GM12878 (cell line): ENCODE measurements at regions not wholly inside any gene's neighbourhood (a gene's known extent, or its start where the extent isn't known, plus 50 kb on each side); places are given as distances from the start of the nearest gene placed in this dataset.

Experiments
- ATAC-seq: fragments of 200-7000 bp; cut with Tn5 transposase; 3 replicates; pipeline ENCODE4 v1.9.1; 2020; ENCODE audit warnings: mild to moderate bottlenecking, moderate library complexity
- BruUV-seq: library from RNA; stranded (reverse); fragments of 400-500 nt; replicated peaks from 2 replicates; lab custom pipeline; 2021; lab: Mats Ljungman, UMichigan
- CTCF ChIA-PET: fragments of 300-600 bp; sonication (Branson Sonifier 250); formaldehyde crosslinking; extraction: SDS; loops from one replicate; lab custom pipeline; 2021; ENCODE audit warnings: inconsistent platforms; lab: Yijun Ruan, JAX
- POLR2A ChIA-PET: fragments of 350-600 bp; formaldehyde crosslinking; extraction: SDS; loops from one replicate; lab custom pipeline; 2021; ENCODE audit warnings: inconsistent platforms; lab: Charles Lee
- RAD21 ChIA-PET: fragments of 300-600 bp; sonication (Branson Sonifier 250); formaldehyde crosslinking; loops from one replicate; lab custom pipeline; 2023; ENCODE audit warnings: antibody characterized with exemption; ENCODE audit not compliant: unreplicated experiment; lab: Charles Lee
- SMC1A ChIA-PET: fragments of 300-600 bp; sonication (Branson Sonifier 250); formaldehyde crosslinking; loops from one replicate; lab custom pipeline; 2023; ENCODE audit not compliant: unreplicated experiment, uncharacterized antibody; lab: Charles Lee
- DNase-seq: peaks from one replicate; pipeline ENCODE4 v3.0.0-alpha.2; 2011; ENCODE audit warnings: low read depth, low spot score
- FAIRE-seq: peaks from 3 replicates; lab custom pipeline; 2011; peaks lifted over from hg19 to GRCh38; lab: Jason Lieb, UNC
- H2AFZ ChIP-seq: 2 replicates; pipeline ENCODE4 v1.6.0; 2011; ENCODE audit warnings: low read depth, low read length, control low read depth; ENCODE audit not compliant: control insufficient read depth
- H3K27ac ChIP-seq: 2 replicates; pipeline ENCODE4 v1.5.1; 2011; ENCODE audit warnings: control low read depth; ENCODE audit not compliant: control insufficient read depth, insufficient read depth
- H3K27me3 ChIP-seq, 2 experiments: replicated peaks in 1 of 2; 2 replicates each; pipeline versions ENCODE4 v1.6.0 to v1.6.1; 2011; ENCODE audit warnings: low read length in 1 of 2; ENCODE audit not compliant: control insufficient read depth in 2 of 2, insufficient read depth in 2 of 2
- H3K36me3 ChIP-seq, 2 experiments: 2 replicates each; pipeline ENCODE4 v1.5.1; 2011; ENCODE audit warnings: low read length in 1 of 2; ENCODE audit not compliant: control insufficient read depth in 2 of 2, insufficient read depth in 2 of 2
- H3K4me1 ChIP-seq: 2 replicates; pipeline ENCODE4 v1.6.1; 2011; ENCODE audit warnings: mild to moderate bottlenecking, low read length, moderate library complexity, mixed read lengths; ENCODE audit not compliant: control insufficient read depth, insufficient read depth
- H3K4me2 ChIP-seq: 2 replicates; pipeline ENCODE4 v1.6.0; 2011; ENCODE audit warnings: control low read depth; ENCODE audit not compliant: control insufficient read depth, insufficient read depth
- H3K4me3 ChIP-seq: fragments of 200-600 bp; sonication (generic); 2 replicates; pipeline ENCODE4 v1.5.1; 2016
- H3K79me2 ChIP-seq: 2 replicates; pipeline ENCODE4 v1.6.0; 2011; ENCODE audit warnings: low read length; ENCODE audit not compliant: control insufficient read depth, insufficient read depth
- H3K9ac ChIP-seq: 2 replicates; pipeline ENCODE4 v1.8.0; 2011; ENCODE audit warnings: low read length, control low read depth, mixed read lengths; ENCODE audit not compliant: control insufficient read depth, insufficient read depth
- H3K9me3 ChIP-seq: replicated peaks from 3 replicates; pipeline ENCODE4 v1.5.1; 2011; ENCODE audit warnings: mild to moderate bottlenecking, low read length; ENCODE audit not compliant: control insufficient read depth, insufficient read depth
- H4K20me1 ChIP-seq: 2 replicates; pipeline ENCODE4 v1.6.0; 2011; ENCODE audit not compliant: control insufficient read depth, insufficient read depth
- ELK1 ChIP-seq: IDR thresholded peaks from 2 replicates; pipeline ENCODE4 v1.6.1; 2012; ENCODE audit warnings: low read depth, low read length, improper control_type of control experiment
- HDAC2 ChIP-seq: fragments of 200-600 bp; sonication (generic); IDR thresholded peaks from 2 replicates; pipeline ENCODE4 v1.6.1; 2017
- MEF2A ChIP-seq: IDR thresholded peaks from 2 replicates; pipeline ENCODE4 v1.6.1; 2011; ENCODE audit warnings: low read depth, mild to moderate bottlenecking, low read length, moderate library complexity; ENCODE audit not compliant: insufficient read depth
- MYC ChIP-seq: IDR thresholded peaks from 2 replicates; pipeline ENCODE4 v1.6.1; 2011; ENCODE audit warnings: mild to moderate bottlenecking, low read length, moderate library complexity, inconsistent platforms; ENCODE audit not compliant: insufficient read depth, insufficient replicate concordance, insufficient read length, severe bottlenecking
- SIX5 ChIP-seq: IDR thresholded peaks from 2 replicates; pipeline ENCODE4 v1.6.1; 2011; ENCODE audit warnings: mild to moderate bottlenecking, low read depth, low read length, moderate library complexity; ENCODE audit not compliant: severe bottlenecking
- WGBS: methylation state at CpG from one replicate; pipeline ENCODE4 v1.1.6; 2016; ENCODE audit warnings: low lambda C conversion rate; ENCODE audit not compliant: insufficient replicate concordance, insufficient coverage; ENCODE audit errors: missing lambda C conversion rate; 5-methylcytosine and 5-hydroxymethylcytosine counted together
- in situ Hi-C: fragments of 300-500 bp; cut with MboI; formaldehyde crosslinking; loops from 9 replicates; pipeline ENCODE4 v1.14.3; 2018; ENCODE audit warnings: mixed read lengths
- intact Hi-C: fragments of 100-400 bp; cut with micrococcal nuclease; formaldehyde crosslinking; loops from one replicate; pipeline ENCODE4 v1.14.2; 2022; ENCODE audit not compliant: unreplicated experiment
- TF ChIP-seq, protein P1 (sequence below), 3 experiments: IDR thresholded peaks in 2 of 3; conservative IDR thresholded peaks in 1 of 3; 2 replicates each; pipeline ENCODE4 v1.5.1; 2011; ENCODE audit warnings: low read depth in 3 of 3, low read length in 3 of 3, mild to moderate bottlenecking in 3 of 3, control low read depth in 2 of 3, moderate library complexity in 2 of 3, inconsistent platforms in 1 of 3, mixed read lengths in 1 of 3; ENCODE audit not compliant: control insufficient read depth in 2 of 3, insufficient read depth in 1 of 3; ENCODE audit errors: extremely low read depth in 1 of 3

- Histone ChIP-seq H3K27ac (no peak overlapping the region), H3K79me2 (no peaks in the 10 kb centered on the region), H3K4me2 (no peak overlapping the region), H2AFZ (no peak overlapping the region), H3K4me3 (no peak overlapping the region), H3K9ac (no peak overlapping the region), H3K36me3 (no peaks in the 10 kb centered on the region), H3K27me3 (no peaks in the 10 kb centered on the region), H3K4me1 (no peaks in the 10 kb centered on the region), H4K20me1 (no peaks in the 10 kb centered on the region), H3K9me3 (no peaks in the 10 kb centered on the region)
- POLR2A ChIA-PET = no interaction called here
- 0% methylated on average over 2 of the region's 2 CpGs for WGBS
- BruUV-seq = no TSS peak
- in situ Hi-C loops = no loop called here
- DNase-seq (no peak), ATAC-seq (no peak), FAIRE-seq (no peak)
- SMC1A ChIA-PET = no interaction called here
- RAD21 ChIA-PET = no interaction called here
- TF ChIP-seq SIX5 (no peak), MEF2A (no peak), HDAC2 (no peak)
- CTCF ChIA-PET = no interaction called here
- intact Hi-C loops = no loop called here
Measured at GRCh38 chr5:105508519-105508918, 1945.9 kb upstream of the NUDT12 start.

DNA sequence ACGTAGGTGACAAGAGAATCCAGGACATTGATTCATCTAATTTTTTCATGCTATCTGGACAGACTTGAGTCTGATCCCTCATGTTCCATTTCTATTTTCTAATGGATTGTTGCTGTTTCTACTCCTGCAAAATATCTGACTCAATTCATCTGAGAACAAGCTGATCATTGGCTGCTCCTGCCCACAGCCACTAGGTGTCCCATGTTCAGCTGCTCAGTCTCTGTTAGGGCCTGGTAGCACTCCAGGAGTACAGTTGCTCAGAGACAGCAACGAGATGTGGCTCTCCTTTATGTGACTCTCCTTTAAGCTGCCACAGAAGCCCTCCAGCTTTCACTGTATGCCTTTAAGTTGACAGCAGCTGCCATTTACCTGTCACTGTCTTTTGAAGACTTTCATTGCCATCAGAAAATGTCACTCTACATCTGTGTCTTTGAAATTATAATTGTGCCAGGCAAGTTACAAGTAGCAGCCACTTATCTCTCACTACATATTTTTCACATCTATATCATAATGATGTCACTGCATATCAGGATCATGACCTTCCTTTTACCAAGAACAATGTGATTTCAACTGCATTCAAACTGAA lies 1944.2 kb upstream of the NUDT12 start:
- CTCF ChIA-PET = interaction anchor here (1.0 to 1.1 kb wide), 3 partner anchors 10 to 615 kb away, joined by 3 read pairs; no protein-coding TSS in a partner anchor
- RAD21 ChIA-PET = no interaction called here

More for the DNA sequence above, 1944.2 kb upstream of the NUDT12 start:
- ATAC-seq (peak; percentile 89), FAIRE-seq (no peak), DNase-seq (no peak)
- H3K36me3 ChIP-seq = no peaks in the 10 kb centered on the region
- no peak overlapping the region for H3K27ac ChIP-seq
- H2AFZ ChIP-seq = no peak overlapping the region
- H3K4me1 ChIP-seq = no peaks in the 10 kb centered on the region
- TF ChIP-seq MYC (no peak), ELK1 (no peak)
- TF ChIP-seq, protein P1, sequence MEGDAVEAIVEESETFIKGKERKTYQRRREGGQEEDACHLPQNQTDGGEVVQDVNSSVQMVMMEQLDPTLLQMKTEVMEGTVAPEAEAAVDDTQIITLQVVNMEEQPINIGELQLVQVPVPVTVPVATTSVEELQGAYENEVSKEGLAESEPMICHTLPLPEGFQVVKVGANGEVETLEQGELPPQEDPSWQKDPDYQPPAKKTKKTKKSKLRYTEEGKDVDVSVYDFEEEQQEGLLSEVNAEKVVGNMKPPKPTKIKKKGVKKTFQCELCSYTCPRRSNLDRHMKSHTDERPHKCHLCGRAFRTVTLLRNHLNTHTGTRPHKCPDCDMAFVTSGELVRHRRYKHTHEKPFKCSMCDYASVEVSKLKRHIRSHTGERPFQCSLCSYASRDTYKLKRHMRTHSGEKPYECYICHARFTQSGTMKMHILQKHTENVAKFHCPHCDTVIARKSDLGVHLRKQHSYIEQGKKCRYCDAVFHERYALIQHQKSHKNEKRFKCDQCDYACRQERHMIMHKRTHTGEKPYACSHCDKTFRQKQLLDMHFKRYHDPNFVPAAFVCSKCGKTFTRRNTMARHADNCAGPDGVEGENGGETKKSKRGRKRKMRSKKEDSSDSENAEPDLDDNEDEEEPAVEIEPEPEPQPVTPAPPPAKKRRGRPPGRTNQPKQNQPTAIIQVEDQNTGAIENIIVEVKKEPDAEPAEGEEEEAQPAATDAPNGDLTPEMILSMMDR (IDR thresholded peaks at IDR 0.05 in 2 of 3, conservative IDR thresholded peaks at IDR 0.05 in 1 of 3; ENCODE audit: control insufficient read depth in 2 of 3, extremely low read depth in 1 of 3, insufficient read depth in 1 of 3, low read depth in 3 of 3, low read length in 3 of 3) = peak; percentile 14 to 49 (median 37); a peak in 4 of 6 replicates
- no peaks in the 10 kb centered on the region for H3K27me3 ChIP-seq
- WGBS = 0% methylated on average over 2 of the region's 2 CpGs
- no peaks in the 10 kb centered on the region for H3K79me2 ChIP-seq
- H3K4me3 ChIP-seq = no peak overlapping the region
- BruUV-seq = no TSS peak
- no peak overlapping the region for H3K9ac ChIP-seq
- no peaks in the 10 kb centered on the region for H4K20me1 ChIP-seq
- intact Hi-C loops = no loop called here
- ChIA-PET POLR2A (no interaction called here), SMC1A (no interaction called here)
- in situ Hi-C loops = no loop called here
- H3K4me2 ChIP-seq = no peak overlapping the region
- H3K9me3 ChIP-seq = no peaks in the 10 kb centered on the region
